GM20000 (cell line): ENCODE measurements at regions not wholly inside any gene's neighbourhood (a gene's known extent, or its start where the extent isn't known, plus 50 kb on each side); places are given as distances from the start of the nearest gene placed in this dataset.

ENCODE experiments used
- DNase-seq: peaks from one replicate; pipeline ENCODE4 v3.0.0; 2012; ENCODE audit warnings: low spot score
- TF ChIP-seq, protein P1 (sequence below): IDR thresholded peaks from 2 replicates; pipeline ENCODE4 v1.5.1; 2012; ENCODE audit warnings: mild to moderate bottlenecking, control low read depth; ENCODE audit errors: extremely low read depth, missing control alignments

DNA sequence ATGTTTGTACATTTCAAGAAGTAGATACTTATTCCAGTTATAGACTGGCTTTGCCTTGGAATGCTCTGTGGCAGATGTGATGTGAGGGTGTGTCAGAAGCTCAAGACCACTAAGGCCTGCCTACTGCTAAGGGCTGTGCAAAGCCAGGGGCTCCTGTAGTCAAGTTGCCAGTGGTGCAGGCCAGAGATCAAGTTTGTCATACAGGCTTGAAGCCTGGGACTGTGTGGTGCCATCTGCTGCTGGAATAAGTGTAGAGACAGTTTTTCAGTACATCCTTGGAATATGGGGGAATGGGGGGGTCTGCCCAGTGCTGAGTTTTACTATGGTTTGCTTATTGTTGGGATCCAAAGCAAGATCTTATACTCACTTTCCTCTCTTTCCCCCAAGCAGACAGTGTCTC is 649.9 kb upstream of the FOXG1 start:
- DNase-seq = no peak
- TF ChIP-seq, protein P1, sequence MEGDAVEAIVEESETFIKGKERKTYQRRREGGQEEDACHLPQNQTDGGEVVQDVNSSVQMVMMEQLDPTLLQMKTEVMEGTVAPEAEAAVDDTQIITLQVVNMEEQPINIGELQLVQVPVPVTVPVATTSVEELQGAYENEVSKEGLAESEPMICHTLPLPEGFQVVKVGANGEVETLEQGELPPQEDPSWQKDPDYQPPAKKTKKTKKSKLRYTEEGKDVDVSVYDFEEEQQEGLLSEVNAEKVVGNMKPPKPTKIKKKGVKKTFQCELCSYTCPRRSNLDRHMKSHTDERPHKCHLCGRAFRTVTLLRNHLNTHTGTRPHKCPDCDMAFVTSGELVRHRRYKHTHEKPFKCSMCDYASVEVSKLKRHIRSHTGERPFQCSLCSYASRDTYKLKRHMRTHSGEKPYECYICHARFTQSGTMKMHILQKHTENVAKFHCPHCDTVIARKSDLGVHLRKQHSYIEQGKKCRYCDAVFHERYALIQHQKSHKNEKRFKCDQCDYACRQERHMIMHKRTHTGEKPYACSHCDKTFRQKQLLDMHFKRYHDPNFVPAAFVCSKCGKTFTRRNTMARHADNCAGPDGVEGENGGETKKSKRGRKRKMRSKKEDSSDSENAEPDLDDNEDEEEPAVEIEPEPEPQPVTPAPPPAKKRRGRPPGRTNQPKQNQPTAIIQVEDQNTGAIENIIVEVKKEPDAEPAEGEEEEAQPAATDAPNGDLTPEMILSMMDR = no peak

DNA sequence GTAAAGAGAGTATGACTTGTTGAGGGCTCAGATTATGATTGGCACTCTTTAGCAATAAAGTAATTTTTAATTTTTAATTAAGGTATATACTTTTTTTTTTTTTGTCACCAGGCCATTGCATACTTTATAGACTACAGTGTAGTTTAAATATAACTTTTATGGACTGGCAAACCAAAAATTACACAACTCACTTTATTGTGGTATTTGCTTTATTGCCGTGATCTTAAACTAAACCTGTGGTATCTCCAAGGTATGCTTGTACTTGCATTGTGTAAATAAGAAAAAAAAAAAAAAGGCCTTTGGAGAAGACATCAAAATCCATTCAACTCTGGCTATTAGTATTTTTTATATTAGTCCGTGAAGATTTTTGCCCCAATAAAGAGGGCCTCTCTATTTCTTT is 646.7 kb upstream of the FOXG1 start:
- TF ChIP-seq, protein P1 = no peak
- DNase-seq = no peak

DNA sequence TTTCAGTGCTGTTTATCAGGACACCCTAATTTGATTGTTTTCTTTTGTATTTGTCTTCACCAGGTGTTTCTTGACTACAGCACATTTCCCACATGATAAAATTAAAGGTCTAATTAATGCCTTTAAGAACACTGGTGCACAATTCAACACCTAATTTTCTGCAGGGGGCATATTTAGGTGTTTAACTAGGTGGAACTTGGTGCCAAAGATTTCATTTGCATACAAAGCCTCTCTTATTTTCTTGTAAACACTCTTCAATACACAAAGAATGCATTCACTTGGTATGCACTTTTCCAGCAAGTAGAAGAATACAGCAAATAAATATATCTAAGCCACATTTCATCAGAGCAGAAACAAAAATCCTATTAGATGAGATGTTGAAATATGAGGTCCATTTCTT is 646.2 kb upstream of the FOXG1 start:
- DNase-seq = no peak

DNA sequence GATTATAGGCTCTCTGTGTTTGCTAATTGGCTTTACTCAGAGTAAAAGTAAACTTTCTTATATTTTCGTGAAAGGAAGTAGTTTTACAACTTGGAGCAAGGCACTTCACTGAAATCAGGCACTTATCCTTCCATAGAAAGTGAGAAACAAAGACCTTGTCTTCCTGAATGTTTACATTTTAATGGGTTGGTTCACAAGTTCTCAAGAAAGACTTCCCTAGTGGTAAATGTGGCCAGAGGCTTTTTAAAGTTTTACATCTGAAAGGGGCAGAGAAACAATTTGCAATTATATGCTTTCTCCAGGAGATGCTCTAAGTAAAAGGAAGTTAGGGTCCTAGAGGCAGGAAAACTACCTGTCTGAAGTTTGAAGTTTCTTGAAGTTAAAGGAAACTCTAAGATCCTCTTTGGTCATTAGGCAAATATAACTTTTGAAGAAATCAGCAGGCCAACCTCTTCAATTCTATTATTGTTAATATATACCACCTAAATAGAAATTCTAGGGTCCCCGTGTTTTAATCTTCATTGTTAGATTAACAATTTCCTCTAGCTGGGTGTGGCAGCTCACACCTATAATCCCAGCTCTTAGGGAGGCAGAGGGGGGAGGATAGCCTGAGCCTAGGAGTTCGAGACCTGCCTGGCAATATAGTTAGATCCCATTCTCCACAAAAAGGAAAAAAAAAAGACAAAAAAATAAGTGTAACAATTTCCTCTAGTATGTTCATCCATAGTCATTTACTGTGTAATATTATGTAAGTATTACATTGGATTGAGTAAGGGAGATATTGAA is 644.9 kb upstream of the FOXG1 start:
- no peak for DNase-seq
- TF ChIP-seq, protein P1 = no peak

More for the DNA sequence above, 646.2 kb upstream of the FOXG1 start:
- TF ChIP-seq, protein P1 = no peak

DNA sequence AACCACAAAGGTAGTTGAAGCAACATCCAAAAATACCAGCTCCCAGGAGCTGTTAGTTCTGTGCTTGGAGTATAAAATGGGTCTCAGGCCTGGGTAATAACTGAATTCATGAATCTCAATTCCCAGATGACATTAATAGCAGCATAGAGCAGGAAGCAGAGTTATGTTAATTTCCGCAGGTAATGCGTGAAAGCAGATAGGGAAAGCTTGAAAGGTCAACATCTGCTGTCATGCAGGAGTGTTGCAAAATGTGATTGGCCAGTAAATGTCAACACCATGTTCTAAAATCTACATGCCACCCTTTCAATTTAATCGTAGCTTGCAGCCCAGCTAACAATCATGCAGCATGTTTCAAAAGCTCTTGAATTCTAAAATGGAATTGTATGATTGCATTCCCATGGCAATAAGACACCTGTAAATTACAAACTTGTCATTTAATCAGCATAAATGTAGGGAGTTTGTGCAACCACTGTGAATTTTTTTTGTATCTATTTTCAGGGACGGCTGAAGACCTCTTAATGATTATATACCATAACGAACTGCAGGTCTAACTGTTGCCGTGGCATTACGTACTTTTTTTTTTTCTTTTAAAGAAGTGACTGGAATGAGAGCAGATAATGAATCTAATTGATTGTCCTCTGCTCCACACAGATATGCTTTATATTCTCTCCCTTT is 635.8 kb upstream of the FOXG1 start:
- no peak for DNase-seq
- TF ChIP-seq, protein P1 = no peak

DNA sequence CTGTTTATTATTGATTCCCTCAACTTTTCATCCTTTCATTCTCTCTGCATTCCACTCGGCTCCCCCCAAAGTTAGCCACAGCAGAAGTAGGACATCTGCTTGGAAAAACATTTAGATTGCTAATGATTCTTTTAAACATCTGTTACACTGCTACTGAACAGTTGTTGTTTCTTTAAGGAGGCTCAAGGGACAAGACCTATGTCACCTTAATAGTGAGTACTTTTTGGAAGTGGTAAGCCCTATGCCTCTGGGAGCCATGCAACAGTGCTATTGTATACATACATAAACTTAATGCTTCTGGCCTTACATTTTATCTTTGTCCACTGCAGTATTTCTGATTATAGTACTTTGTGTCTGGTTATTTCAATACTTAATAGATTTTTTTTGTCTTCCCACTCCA is 628.2 kb upstream of the FOXG1 start:
- no peak for DNase-seq
- TF ChIP-seq, protein P1 = no peak

DNA sequence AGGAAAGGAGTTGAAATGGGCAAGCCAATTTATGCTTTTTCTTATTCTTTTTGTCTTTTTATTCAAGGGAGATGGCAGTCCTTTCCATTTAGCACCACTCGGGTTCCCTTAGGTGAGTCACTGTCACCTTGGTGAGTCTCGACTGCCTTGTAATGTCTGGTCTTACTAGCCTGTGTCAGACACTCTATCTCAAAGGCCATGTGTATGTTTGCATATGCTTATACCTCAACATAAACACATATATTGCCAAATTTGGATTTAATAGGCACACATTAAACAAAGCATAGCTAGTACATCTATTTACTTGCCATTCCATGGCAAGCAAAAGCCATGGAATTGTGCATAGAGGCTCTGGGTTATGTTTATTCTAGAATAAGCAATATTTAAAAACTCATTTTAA is 624.9 kb upstream of the FOXG1 start:
- no peak for DNase-seq
- TF ChIP-seq, protein P1 = no peak
